KG1 (cell line): ENCODE measurements at regions not wholly inside any gene's neighbourhood (a gene's known extent, or its start where the extent isn't known, plus 50 kb on each side); places are given as distances from the start of the nearest gene placed in this dataset.
"Not testable (repeated sequence)": the region's sequence is repeated elsewhere in the genome, so short reads cannot be mapped to it uniquely, and the experiment has no call there.

ENCODE experiments used
- DNase-seq: peaks from one replicate; lab custom pipeline; 2025; lab: John Stamatoyannopoulos, UW

DNA sequence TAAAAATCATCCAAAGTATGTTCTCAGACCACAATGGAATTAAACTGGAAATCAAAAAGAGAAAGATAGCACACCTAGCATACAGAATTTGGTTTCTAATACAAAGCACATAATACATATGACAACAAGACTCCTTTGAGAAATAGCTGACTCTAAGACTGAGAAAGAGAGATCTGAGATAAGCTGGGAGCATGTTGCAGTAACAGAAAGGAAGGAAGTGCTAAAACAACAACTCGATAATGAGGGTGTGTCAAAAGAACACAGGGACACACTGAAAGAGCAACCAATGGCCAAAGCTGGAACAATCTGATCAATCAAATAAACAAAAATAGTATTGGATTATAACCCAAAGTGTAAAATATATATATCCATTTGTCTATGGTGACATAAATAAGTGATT lies 586.6 kb downstream of the C4orf33 start:
- no peak for DNase-seq

DNA sequence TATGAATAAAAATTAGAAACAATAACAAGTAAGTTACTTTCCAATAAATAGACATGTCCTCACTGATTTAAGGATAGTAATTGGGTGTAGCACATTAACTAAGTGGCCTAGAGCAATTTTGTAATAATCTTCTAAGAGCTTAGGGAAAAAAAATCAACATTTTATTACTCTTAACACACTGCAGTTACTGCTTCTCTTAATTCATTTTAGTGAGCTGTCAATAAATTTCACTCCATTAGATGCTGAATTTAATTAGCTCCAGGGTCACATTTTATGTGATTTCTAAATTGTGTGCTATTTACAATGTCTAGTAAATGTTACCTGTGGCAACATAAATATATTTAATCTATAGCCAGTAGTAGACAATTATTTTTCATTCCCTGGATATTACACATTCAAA lies 612.0 kb downstream of the C4orf33 start:
- no peak for DNase-seq

DNA sequence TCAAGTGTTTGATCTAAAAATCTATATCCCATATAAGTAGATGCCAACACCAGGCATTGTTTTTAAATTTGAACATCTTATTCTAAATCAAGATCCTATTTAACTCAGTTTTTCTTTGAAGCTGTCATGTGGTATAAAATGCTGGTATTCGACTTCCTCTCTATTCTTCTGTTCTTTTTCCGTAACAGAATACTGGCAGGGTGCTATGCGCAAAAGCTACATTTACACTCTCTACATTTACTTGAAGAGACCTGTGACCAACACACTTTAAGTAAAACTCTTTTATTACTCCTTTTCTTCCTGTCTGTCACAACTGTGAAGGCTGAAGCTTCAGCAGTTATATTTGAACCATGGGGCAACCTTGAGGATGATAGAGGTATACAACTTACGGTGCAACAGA lies 612.8 kb downstream of the C4orf33 start:
- DNase-seq: no peak

- no peak for DNase-seq
Observed at GRCh38 chr4:129738175-129738574, 642.2 kb downstream of the C4orf33 start.

- DNase-seq: no peak
Observed at GRCh38 chr4:129747756-129748155, 651.8 kb downstream of the C4orf33 start.

DNA sequence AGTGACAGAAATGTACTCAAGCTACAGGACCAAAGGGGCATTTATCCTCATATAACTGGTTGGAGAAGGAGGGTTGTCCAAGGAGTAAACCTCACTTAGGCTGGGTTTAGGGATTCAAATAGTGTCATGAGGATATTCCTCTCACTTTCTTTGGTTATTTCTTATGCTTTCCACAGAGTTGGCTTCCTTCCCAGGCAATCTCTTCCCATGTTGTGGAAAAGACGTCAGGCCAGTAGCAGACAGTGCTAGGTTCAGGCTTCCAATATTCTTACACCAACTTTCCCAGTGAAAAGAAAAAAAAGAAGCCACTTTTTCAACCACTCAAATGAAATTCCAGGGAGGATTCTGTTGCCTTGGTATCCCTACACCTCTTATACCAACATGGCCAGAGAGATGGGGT lies 653.0 kb downstream of the C4orf33 start:
- no peak for DNase-seq

DNA sequence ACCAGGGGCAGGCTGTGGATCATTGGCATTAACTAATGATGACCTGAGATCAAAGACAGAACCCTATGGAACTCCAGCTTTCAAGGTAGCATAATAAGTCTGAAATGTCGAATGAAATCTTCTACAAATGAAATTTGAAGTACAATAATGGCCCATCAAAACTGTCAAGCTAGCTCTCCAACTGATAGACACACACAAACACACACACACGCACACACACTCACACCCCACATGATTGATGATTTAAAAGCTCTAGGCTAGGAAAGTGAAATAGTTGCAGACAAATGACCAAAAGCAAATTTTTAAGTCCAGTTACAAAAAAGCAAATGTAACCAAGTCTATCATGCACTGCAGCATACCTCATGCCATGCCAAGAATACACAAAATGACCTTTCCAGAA lies 655.7 kb downstream of the C4orf33 start:
- DNase-seq: no peak

DNA sequence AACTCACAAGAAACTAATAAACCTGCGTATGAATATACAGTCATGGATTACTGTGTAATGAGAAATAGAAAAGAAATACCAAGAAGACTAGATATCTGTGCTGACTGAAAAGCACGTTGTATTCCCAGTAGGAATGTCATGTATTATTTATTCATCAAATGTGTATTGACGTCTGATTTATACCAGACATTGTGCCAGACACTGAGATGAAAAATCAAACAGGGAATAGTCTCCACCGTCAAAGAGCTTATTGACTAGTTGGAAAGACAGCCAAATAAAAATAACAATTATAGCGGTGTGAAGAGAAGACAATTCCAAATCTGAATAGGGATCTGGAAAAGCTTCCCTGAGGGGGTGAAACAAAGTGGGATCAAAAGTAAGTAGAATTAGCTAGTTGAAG lies 687.6 kb downstream of the C4orf33 start:
- DNase-seq: no peak

GRCh38 chr4:129788486-129788885 lies 692.5 kb downstream of the C4orf33 start:
- DNase-seq: no peak

DNA sequence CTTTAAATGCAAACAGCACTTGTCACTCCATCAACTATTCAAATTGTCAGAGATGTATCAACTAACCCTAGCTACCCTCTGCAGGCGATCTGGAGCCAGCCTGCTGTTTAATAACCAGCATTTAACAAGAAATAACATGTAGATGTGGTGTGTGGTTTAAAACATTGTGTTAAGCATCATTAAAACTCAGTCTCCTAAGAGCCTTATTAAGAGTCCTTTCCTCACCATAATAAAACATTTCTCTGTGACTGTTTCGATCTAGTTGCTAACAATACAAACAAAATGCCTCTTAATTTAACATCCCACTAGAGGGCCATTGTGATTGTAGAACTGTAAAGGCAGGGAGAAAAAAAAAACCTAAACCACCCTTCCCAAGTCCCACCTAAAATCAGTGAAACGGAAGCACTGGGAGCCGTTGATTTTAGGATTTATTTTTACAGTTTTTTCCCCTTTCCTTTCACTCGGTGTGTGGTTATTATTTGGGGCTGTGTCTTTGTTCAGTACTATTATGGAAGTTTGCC lies 708.6 kb downstream of the C4orf33 start:
- no peak for DNase-seq

DNA sequence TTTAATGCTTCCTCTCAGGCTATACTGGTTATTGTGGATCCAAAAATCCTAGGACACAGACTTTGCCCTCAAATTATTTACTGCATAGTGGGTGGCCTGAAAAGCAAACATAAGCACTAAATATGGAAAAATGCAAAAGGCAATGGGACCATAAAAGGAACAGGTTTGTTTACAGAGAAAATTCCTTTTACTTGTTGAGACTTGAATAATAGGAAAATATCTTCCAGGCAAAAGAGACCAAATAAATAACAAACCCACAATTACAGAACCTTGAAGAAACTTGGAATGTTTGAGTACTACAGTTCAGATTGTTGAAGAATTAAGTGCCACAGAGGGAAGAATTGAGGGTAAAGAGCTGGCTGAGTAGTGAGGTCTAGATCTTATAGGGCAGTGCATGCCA lies 711.0 kb downstream of the C4orf33 start:
- DNase-seq: no peak

GRCh38 chr4:129808242-129808641 lies 712.3 kb downstream of the C4orf33 start:
- no peak for DNase-seq

- no peak for DNase-seq
Observed at GRCh38 chr4:129821073-129821472, 725.1 kb downstream of the C4orf33 start.

DNA sequence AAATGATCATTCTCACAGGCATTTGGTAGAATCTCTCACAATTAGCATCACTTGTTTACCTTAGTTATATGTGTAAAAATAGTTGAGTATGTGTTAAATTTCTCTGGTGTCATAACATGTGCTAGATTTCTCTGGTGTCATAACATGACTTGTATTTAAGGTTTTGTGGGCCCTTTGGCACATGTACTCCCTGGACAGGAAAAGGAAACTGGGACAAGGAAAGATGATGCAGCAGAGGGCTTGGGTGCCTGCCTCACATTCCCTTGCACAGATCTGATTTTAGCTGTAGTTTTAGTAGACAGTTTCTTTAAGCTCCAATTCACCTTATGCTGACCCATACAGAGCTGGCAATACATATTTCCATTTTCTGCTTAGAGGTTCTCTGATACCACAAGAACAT lies 726.0 kb downstream of the C4orf33 start:
- DNase-seq: no peak

DNA sequence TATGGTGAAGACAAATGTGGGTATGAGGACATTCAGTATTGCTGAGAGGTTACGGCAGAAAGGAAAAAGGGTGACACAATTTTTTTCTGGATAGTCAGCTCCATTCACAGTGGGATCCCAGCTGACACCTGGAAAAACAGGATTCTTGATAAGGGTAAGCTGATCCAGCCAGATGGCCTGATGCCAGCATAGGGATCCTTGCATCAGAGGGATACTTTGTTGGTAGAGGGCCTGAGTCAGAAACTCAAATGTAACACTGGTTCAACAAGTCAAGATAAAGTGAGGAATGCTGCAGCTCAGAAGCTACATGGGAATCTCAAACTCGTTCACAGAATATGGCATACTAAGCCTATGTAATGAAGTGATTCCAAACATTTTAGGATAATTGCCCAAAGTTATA lies 726.7 kb downstream of the C4orf33 start:
- DNase-seq: no peak

DNA sequence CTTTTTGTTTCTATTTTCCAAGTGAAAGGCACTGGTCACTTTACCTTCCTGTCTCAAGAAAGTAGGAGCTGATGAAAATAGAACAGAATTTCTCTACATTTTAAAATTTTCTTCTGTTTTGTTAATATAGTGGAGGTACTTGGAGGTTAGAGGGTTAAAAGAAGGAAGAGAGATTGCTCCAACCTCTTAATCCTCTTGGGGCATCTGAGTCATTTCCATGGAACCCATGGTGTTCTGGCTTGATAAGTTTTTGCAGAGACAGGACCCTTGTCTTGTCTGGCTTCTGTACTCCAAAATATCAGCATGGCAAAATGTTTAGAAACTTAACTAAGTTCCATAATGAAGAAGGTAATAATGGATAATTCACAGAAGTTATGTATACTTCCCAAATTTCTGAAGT lies 727.2 kb downstream of the C4orf33 start:
- no peak for DNase-seq

DNA sequence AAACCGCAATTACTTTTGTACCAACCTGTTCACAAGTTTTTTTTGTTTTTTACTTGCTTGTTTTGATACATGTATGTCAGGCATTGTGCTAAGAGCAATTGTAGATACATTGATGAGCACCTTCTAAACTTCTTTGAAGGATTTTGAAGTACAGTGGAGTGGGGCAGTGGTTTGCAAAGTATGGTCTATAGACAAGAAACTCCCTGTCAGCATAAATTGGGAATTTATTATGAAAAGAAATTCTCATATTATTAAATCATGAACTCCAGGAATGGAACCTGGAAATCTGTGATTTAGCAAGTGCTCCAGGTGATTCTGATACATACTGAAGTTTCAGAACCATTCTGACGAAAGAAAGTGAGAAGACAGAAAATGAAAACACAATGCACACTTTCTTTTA lies 733.4 kb downstream of the C4orf33 start:
- no peak for DNase-seq

GRCh38 chr4:129839687-129840086 lies 743.7 kb downstream of the C4orf33 start:
- DNase-seq: no peak

DNA sequence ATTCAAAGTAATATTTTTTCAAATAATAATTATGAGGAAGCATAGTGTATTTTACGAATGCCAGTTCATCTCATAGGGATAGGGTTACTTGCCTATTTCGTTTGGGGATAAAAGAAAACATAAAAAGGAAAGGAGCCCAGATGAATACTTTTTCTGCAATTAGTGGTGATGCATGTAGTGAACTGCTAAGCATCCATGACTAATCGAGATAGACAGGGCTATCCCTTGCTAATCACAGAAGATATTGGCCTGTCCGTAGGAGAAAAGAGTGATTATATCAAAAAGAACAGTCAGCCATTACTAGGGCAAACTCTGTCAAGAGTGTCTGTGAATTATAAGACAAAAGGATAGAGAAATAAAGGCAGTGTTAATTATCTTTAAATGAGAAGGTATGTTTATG lies 746.1 kb downstream of the C4orf33 start:
- DNase-seq: no peak

DNA sequence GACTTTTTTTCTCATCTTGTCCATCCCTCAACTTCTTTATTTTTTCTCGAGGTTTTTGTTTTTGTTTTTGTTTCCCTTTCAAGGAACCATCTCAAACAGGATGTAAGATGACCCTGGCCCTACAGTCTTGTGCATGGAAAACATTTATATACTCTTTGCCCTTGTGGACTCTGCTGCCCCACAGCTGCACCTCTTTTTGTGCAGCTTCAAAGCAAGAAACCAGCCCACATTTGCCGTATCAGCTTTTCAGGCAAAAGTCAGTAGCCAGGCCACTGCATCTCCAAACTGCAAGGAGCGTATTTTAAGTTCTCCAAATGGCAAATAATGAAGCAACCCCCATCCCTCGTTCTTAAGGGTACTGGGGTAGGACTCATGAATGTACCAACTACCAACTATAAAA lies 756.5 kb downstream of the C4orf33 start:
- DNase-seq: no peak

- not testable (repeated sequence) for DNase-seq
Observed at GRCh38 chr4:129853685-129854467, 757.9 kb downstream of the C4orf33 start.

DNA sequence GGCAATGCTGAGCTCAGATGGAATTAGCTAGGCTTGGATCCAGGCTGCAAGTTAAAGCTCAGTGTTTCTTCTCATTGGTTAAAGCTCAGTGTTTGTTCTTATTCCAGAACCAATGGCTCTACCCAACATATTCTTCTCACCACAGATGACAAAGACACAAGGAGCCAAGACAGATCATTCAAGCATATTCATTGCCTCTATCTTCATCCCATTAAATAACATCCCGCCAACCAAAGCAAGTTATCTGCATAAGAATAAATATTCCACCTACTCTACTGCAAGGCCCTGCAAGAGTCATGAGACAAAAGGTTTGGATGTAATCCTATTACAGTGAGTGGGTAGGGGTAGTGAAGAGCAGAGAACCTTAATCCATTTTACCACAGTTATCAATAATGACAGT lies 766.5 kb downstream of the C4orf33 start:
- DNase-seq: no peak

- no peak for DNase-seq
Observed at GRCh38 chr4:129863206-129863605, 767.3 kb downstream of the C4orf33 start.

DNA sequence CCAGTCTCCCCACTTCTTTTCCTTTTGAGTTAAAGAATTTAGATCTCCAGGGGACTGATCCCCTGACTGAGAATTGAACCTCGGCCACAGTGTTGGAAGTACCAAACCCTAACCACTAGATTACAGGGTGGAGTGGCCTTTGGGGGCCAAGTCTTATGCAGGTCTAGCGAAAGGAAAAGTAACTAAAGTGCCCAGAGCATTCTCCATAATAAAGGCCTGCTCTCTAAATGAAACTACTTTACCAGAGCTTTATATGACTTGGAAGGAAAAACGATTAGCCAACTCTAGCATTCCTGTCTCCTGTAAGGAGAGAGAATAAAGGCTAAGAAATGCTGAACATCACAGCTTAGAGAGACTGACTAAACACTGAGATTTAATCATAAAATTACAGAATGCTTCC lies 788.0 kb downstream of the C4orf33 start:
- DNase-seq: no peak
